NB4 (cell line): ENCODE measurements at regions not wholly inside any gene's neighbourhood (a gene's known extent, or its start where the extent isn't known, plus 50 kb on each side); places are given as distances from the start of the nearest gene placed in this dataset.
"Not testable (repeated sequence)": the region's sequence is repeated elsewhere in the genome, so short reads cannot be mapped to it uniquely, and the experiment has no call there.

ENCODE experiments used
- DNase-seq: peaks from one replicate; pipeline ENCODE4 v3.0.0; 2010; ENCODE audit warnings: low read depth
- H3K4me3 ChIP-seq: one replicate; pipeline ENCODE4 v1.5.1; 2011; ENCODE audit warnings: mild to moderate bottlenecking, low read depth, low read length, moderate library complexity
- MYC ChIP-seq: IDR thresholded peaks from 2 replicates; pipeline ENCODE4 v1.6.1; 2011; ENCODE audit warnings: low read depth, low read length
- POLR2A ChIP-seq: IDR thresholded peaks from 2 replicates; pipeline ENCODE4 v1.6.1; 2011; ENCODE audit warnings: mild to moderate bottlenecking; ENCODE audit not compliant: insufficient read length; ENCODE audit errors: extremely low read depth
- TF ChIP-seq, protein P1 (sequence below): IDR thresholded peaks from 2 replicates; pipeline ENCODE4 v1.6.1; 2011; ENCODE audit warnings: low read depth, low read length
- TF ChIP-seq, protein P2 (sequence below): IDR thresholded peaks from one replicate; pipeline ENCODE4 v1.5.1; 2012; ENCODE audit warnings: low read depth, low read length

- TF ChIP-seq POLR2A (no peak), MYC (no peak)
- TF ChIP-seq, protein P1, sequence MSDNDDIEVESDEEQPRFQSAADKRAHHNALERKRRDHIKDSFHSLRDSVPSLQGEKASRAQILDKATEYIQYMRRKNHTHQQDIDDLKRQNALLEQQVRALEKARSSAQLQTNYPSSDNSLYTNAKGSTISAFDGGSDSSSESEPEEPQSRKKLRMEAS = no peak
- TF ChIP-seq, protein P2, sequence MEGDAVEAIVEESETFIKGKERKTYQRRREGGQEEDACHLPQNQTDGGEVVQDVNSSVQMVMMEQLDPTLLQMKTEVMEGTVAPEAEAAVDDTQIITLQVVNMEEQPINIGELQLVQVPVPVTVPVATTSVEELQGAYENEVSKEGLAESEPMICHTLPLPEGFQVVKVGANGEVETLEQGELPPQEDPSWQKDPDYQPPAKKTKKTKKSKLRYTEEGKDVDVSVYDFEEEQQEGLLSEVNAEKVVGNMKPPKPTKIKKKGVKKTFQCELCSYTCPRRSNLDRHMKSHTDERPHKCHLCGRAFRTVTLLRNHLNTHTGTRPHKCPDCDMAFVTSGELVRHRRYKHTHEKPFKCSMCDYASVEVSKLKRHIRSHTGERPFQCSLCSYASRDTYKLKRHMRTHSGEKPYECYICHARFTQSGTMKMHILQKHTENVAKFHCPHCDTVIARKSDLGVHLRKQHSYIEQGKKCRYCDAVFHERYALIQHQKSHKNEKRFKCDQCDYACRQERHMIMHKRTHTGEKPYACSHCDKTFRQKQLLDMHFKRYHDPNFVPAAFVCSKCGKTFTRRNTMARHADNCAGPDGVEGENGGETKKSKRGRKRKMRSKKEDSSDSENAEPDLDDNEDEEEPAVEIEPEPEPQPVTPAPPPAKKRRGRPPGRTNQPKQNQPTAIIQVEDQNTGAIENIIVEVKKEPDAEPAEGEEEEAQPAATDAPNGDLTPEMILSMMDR = no peak
- no peak overlapping the region for H3K4me3 ChIP-seq
- no peak for DNase-seq
Measured at GRCh38 chr5:43837091-43837490, 234.1 kb downstream of the NNT start.

DNA sequence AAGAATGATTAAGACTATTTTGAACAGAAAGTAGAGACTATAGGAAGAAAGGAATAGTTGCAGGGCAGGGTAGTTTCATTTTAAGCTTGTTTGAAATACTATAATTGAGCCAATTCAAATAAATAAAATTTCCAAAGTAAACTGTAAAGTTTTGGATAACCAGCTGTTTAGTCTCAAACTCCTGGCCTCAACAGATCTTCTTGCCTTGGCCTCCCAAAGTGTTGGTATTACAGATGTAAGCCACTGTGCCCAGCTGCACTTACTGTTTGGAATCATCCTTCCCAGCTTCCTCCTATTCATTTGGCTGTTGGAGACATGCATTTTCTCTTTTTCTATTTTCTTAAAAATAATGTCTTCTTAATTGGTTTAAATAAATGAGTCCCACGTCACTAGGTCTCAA, 231.0 kb downstream of the NNT start:
- H3K4me3 ChIP-seq = no peak overlapping the region

GRCh38 chr5:43824325-43824964, 221.5 kb downstream of the NNT start:
- not testable (repeated sequence) for DNase-seq, H3K4me3 ChIP-seq

More for the DNA sequence above, 231.0 kb downstream of the NNT start:
- TF ChIP-seq POLR2A = no peak
- TF ChIP-seq, protein P1 = no peak
- no peak for TF ChIP-seq MYC
- TF ChIP-seq, protein P2 = no peak
- DNase-seq = no peak

DNA sequence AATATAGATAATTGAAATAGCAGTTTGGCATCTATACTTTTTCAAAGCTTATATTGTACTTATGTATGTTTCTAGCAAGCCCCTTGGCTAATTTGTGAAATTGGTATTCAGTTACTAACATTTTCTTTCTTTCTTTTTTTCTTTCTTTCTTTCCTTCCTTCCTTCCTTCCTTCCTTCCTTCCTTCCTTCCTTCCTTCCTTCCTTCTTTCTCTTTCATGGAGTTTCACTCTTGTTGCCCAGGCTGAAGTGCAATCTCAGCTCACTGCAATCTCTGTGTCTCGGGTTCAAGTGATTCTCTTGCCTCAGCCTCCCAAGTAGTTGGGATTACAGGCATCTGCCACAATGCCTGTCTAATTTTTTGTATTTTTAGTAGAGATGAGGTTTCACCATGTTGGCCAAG, 215.4 kb downstream of the NNT start:
- not testable (repeated sequence) for H3K4me3 ChIP-seq, DNase-seq

DNA sequence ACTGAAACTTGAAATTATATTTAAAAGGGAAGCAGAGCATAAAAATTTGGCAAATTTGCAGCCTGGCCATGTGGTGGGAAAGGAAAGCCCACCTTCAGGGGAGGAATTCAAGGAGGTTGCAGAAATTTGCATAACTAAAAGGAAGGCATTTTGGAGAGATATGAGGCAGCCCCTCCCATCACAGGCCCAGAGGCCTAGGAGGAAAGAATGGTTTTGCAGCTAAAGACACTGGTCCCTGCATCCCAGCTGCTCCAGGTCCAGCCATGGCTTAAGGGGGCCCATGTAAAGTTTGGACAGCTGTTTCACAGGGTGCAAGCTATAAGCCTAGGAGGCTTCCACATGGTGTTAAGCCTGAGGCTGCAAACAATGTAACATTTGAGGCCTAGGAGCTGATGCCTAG, 212.5 kb downstream of the NNT start:
- H3K4me3 ChIP-seq = no peak overlapping the region
- TF ChIP-seq, protein P2 = no peak
- TF ChIP-seq, protein P1 = no peak
- no peak for TF ChIP-seq POLR2A
- no peak for TF ChIP-seq MYC
- no peak for DNase-seq

GRCh38 chr5:43804723-43805122, 201.7 kb downstream of the NNT start:
- TF ChIP-seq MYC = no peak
- no peak for TF ChIP-seq POLR2A
- TF ChIP-seq, protein P1 = no peak
- TF ChIP-seq, protein P2 = no peak
- no peak for DNase-seq

DNA sequence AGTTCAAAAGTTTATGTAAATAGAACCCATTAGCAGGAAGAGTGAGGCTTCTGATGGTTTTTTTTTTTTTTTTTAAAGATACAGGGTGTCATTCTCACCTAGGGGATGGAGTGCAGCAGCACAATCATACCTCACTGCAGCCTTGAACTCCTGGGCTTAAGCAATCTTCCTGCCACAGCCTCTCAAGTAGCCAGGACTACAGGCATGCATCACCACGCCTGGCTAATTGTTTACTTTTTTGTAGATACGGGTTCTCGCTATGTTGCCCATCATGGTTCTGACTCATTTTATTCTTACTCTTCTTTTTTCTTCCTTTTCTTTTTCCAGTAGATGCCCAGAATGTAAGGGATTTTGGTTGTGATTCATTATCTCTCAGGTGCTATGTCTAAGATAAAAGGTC, 201.1 kb downstream of the NNT start:
- no peak for DNase-seq
- TF ChIP-seq POLR2A (no peak), MYC (no peak)
- TF ChIP-seq, protein P2 = no peak
- TF ChIP-seq, protein P1 = no peak
- H3K4me3 ChIP-seq = no peak overlapping the region

More at GRCh38 chr5:43804723-43805122, 201.7 kb downstream of the NNT start:
- no peak overlapping the region for H3K4me3 ChIP-seq
